ENCODE measurements at regions not wholly inside any gene's neighbourhood (a gene's known extent, or its start where the extent isn't known, plus 50 kb on each side); places are given as distances from the start of the nearest gene placed in this dataset.

DNA sequence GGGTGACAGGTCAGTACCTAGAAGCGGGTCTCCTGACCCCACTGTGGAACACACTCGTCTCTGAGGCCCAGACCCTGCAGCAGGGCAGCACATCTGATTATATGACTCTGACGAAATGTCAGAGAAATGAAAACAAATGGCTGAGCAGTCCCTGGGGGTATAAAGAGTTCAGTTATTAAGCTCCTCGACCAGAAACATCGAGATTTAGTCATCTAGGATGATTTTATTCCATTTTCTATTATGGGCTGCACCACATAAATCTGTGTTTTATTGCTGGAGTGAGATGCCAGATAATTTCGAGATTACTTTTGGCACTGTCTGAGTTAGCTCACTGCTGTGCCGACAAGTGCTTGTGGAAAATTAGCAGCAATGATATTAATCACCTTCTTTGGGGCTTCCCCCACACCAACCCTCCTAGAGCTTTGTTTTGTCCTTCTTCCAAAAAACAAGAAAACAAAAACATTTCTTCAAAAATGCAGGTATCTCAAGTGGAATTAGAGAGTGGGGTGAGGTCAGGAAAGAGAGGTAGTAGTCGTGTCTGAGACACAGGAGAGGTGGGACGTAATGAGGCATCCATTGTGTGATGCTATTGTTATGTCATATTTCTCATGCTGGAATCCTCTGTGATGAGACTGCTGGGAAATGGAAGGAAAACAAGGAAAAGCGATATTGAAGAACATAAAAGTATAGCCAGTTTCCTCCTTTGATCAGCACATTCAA, 495.5 kb downstream of the DMAC1 start:
- ATAC-seq = no peak
- H3K27ac ChIP-seq = no peak overlapping the region
- H3K4me3 ChIP-seq = no peak overlapping the region
- peaks cover 0 to 3% (median 0%) of the 10 kb centered on the region in 12 donors for H3K4me1 ChIP-seq
- DNase-seq = no peak
- H3K27me3 ChIP-seq = no peaks in the 10 kb centered on the region
- intact Hi-C loops (cut with DNase I) = no loop called here
- no peaks in the 10 kb centered on the region for H3K36me3 ChIP-seq
- no peak for TF ChIP-seq POLR2A (IDR thresholded peaks at IDR 0.05)
- TF ChIP-seq, protein P1, sequence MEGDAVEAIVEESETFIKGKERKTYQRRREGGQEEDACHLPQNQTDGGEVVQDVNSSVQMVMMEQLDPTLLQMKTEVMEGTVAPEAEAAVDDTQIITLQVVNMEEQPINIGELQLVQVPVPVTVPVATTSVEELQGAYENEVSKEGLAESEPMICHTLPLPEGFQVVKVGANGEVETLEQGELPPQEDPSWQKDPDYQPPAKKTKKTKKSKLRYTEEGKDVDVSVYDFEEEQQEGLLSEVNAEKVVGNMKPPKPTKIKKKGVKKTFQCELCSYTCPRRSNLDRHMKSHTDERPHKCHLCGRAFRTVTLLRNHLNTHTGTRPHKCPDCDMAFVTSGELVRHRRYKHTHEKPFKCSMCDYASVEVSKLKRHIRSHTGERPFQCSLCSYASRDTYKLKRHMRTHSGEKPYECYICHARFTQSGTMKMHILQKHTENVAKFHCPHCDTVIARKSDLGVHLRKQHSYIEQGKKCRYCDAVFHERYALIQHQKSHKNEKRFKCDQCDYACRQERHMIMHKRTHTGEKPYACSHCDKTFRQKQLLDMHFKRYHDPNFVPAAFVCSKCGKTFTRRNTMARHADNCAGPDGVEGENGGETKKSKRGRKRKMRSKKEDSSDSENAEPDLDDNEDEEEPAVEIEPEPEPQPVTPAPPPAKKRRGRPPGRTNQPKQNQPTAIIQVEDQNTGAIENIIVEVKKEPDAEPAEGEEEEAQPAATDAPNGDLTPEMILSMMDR (IDR thresholded peaks at IDR 0.05) = no peak
- H3K9me3 ChIP-seq = peaks cover 0 to 17% (median 6%) of the 10 kb centered on the region in 12 donors
- 56 to 67% (median 57%) methylated on average over 10 of the region's 10 CpGs for WGBS, 4 donors

DNA sequence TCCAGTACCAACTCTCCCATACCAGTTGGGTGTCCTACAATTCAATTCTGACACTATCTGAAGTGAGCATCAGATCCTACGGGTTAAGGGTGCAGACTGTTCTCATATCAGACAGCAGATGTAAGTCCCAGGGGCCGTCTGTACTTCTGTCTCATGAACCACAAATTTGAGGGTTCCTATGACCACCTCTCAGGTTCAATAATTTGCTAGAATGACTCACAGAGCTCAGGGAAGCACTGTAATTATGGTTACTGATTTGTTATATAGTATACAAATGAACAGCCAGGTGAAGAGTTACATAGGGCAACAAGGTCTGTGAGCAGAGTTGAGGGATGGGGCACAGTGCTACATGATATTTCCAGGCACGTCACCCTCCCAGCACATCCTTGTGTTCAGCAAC, 499.1 kb downstream of the DMAC1 start:
- no peak for DNase-seq
- ATAC-seq = no peak
- WGBS, 4 donors = 82 to 85% (median 84%) methylated on average over 3 of the region's 3 CpGs
- Histone ChIP-seq H3K27ac (no peak overlapping the region), H3K36me3 (no peaks in the 10 kb centered on the region), H3K4me3 (no peak overlapping the region), H3K9me3 (no peaks in the 10 kb centered on the region), H3K27me3 (no peaks in the 10 kb centered on the region), H3K4me1 (peaks cover 0 to 3% (median 0%) of the 10 kb centered on the region in 12 donors)
- TF ChIP-seq POLR2A (IDR thresholded peaks at IDR 0.05) = no peak
- TF ChIP-seq, protein P1 (IDR thresholded peaks at IDR 0.05) = no peak
- intact Hi-C loops (cut with DNase I) = no loop called here

DNA sequence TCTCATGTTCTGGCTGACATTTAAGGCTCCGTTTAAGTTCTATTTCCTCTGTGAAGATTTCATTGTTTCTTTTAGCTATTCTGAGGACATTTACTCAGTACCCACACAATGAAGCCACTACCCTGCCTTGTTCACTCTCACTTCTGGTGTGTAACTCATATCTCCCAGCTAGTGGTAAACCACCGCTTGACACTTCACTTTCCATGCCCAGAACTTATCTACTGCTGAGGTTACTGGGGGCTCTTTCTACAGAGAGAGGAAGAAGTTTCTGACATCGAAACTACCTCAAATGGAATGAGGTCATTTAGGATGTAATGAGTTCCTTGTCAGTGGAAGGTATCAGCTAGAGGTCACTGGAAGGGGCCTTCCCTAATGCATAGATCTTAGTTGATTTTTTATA, 501.5 kb downstream of the DMAC1 start:
- Histone ChIP-seq H3K9me3 (no peaks in the 10 kb centered on the region), H3K36me3 (no peaks in the 10 kb centered on the region), H3K4me1 (no peaks in the 10 kb centered on the region), H3K27ac (no peak overlapping the region), H3K4me3 (no peak overlapping the region), H3K27me3 (no peaks in the 10 kb centered on the region)
- DNase-seq (no peak), ATAC-seq (no peak)
- intact Hi-C loops (cut with DNase I) = no loop called here
- 51 to 82% (median 56%) methylated on average over 3 of the region's 3 CpGs for WGBS, 4 donors
- TF ChIP-seq, protein P1 (IDR thresholded peaks at IDR 0.05) = no peak
- TF ChIP-seq POLR2A (IDR thresholded peaks at IDR 0.05) = no peak

DNA sequence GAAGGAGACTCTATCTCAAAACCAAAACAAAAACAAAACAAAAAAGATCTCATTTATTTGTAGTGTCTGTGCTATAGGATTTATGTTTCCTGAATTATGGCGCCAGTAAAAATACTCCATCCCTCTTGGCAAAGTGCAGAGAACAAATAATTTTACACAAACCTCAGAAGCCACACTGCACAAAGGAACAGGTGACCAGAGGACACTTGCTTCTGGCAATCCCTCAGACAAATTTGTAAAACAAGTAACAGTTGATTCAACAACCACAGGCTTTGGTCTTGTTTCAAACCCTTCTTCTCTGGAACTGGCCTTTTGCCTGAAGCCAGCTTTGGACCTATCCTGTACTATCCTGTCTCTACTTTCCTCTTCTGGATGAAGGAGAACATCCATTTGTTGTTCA, 502.1 kb downstream of the DMAC1 start:
- DNase-seq = no peak
- no peaks in the 10 kb centered on the region for H3K36me3 ChIP-seq
- H3K27me3 ChIP-seq = no peaks in the 10 kb centered on the region
- 88 to 92% (median 89%) methylated on average over 1 of the region's 1 CpG for WGBS, 4 donors
- TF ChIP-seq, protein P1 (IDR thresholded peaks at IDR 0.05) = no peak
- TF ChIP-seq POLR2A (IDR thresholded peaks at IDR 0.05) = no peak
- H3K4me3 ChIP-seq = no peak overlapping the region
- H3K27ac ChIP-seq = no peak overlapping the region
- ATAC-seq = no peak
- intact Hi-C loops (cut with DNase I) = no loop called here
- no peaks in the 10 kb centered on the region for H3K9me3 ChIP-seq
- H3K4me1 ChIP-seq = no peaks in the 10 kb centered on the region

Measured in heart left ventricle (tissue), 16 donors.